ENCODE measurements at regions not wholly inside any gene's neighbourhood (a gene's known extent, or its start where the extent isn't known, plus 50 kb on each side); places are given as distances from the start of the nearest gene placed in this dataset.

GRCh38 chr12:29970501-29970900 lies 186.8 kb upstream of the TMTC1 start:
- DNase-seq (ENCODE audit: low read depth): no peak
- TF ChIP-seq CTCF (IDR thresholded peaks at IDR 0.05; ENCODE audit: insufficient read depth, low read depth, low read length): no peak

DNA sequence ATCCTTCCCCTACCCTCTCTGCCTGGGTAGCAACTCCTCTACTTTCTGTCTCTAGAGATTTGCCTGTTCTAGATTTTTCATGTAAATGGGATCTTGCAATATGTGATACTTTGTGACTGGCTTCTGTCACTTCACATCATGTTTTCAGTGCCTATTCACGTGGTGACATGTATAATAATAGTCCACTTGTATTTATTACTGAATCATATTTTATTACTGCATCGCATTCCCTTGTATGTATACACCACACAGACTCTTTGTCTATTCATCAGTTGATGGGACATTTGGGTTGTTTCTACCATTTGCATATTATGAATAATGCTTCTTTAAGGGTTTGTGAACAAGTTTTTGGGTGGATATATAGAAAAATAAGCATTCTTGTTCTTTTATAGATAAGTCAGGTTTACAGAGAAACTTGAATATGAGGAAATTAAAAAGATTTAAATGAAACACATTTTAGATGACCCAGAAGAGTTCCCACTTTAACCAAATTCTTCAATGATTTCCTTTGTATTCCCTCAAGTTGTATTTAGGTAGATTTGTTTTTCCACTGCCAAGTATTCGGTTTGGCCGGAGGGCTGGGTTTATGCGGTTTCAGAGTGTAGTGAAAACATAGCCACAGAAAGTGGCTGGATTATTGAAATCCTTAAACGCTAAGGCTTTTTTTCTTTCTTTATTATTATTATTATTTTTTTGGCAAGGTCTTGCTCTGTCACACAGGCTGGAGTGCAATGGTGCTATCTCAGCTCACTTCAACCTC lies 178.7 kb upstream of the TMTC1 start:
- no peak for DNase-seq (ENCODE audit: low read depth)
- TF ChIP-seq CTCF (IDR thresholded peaks at IDR 0.05; ENCODE audit: insufficient read depth, low read depth, low read length): no peak
- H3K4me3 ChIP-seq (ENCODE audit: low read depth, low read length): no peak overlapping the region

More at GRCh38 chr12:29970501-29970900, 186.8 kb upstream of the TMTC1 start:
- H3K4me3 ChIP-seq (ENCODE audit: low read depth, low read length): no peak overlapping the region

GRCh38 chr12:29961231-29961630 lies 177.5 kb upstream of the TMTC1 start:
- DNase-seq (ENCODE audit: low read depth): no peak
- no peak for TF ChIP-seq CTCF (IDR thresholded peaks at IDR 0.05; ENCODE audit: insufficient read depth, low read depth, low read length)

DNA sequence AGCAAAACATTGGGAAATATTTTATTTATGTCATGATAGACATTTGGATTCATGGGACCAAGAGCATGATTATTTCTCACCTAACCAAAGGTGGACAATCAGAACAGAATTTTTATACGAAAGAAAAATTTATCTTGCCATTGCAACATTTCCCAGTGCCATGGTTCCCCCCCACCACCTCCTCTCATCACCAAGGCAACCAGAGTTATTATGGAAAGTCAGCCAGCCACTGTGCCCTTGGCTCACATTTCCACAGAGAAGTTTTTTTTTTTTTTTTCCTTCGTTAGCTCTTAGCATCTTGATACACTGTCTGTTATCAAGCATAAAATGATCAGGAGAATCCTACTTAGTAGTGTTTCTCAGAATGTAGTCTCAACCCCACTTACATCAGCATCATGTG lies 176.4 kb upstream of the TMTC1 start:
- H3K4me3 ChIP-seq (ENCODE audit: low read depth, low read length): no peak overlapping the region
- no peak for TF ChIP-seq CTCF (IDR thresholded peaks at IDR 0.05; ENCODE audit: insufficient read depth, low read depth, low read length)
- no peak for DNase-seq (ENCODE audit: low read depth)

More at GRCh38 chr12:29961231-29961630, 177.5 kb upstream of the TMTC1 start:
- no peak overlapping the region for H3K4me3 ChIP-seq (ENCODE audit: low read depth, low read length)

- no peak overlapping the region for H3K4me3 ChIP-seq (ENCODE audit: low read depth, low read length)
- DNase-seq (ENCODE audit: low read depth): no peak
- TF ChIP-seq CTCF (IDR thresholded peaks at IDR 0.05; ENCODE audit: insufficient read depth, low read depth, low read length): no peak
Observed at GRCh38 chr12:29957835-29958234, 174.1 kb upstream of the TMTC1 start.

- no peak for DNase-seq (ENCODE audit: low read depth)
Observed at GRCh38 chr12:29945904-29946303, 162.2 kb upstream of the TMTC1 start.

More at GRCh38 chr12:29945904-29946303, 162.2 kb upstream of the TMTC1 start:
- no peak for TF ChIP-seq CTCF (IDR thresholded peaks at IDR 0.05; ENCODE audit: insufficient read depth, low read depth, low read length)
- no peak overlapping the region for H3K4me3 ChIP-seq (ENCODE audit: low read depth, low read length)
